ENCODE measurements at regions not wholly inside any gene's neighbourhood (a gene's known extent, or its start where the extent isn't known, plus 50 kb on each side); places are given as distances from the start of the nearest gene placed in this dataset.

GRCh38 chr13:107296804-107297203 lies 728.9 kb upstream of the ARGLU1 start:
- peak; percentile 18 for FAIRE-seq

DNA sequence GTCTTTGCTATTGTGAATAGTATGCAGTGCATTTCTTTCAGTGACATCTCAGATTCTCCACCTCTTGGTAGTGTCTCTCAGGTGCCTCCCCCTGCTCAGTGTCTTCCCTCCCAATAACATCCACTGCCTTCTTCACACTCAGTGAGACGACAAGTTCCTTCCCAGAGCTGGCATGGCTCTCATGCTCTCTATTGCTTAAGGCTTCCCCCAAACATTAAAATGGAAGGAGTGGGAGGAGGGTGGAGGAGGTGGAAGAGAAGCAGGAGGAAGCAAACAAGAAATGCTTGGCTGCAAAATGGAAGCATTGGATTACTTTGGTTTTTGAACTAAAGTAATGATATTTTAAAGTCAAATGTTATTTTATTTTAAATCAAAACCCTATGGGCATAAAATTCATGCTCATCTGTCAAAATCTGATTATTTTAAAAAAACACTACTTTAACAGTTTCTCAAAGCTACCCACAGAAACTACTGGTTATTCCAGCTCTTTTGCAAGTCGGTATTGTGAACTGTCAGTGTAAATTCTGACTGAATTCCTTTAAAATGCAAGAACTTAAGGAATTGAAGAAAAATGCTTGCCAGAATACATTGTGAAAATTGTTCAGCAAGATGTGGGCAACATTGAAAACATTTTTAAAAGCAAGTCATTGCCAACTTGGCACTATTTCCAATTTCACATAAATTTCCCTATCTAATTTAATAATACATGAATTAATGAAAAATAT lies 727.6 kb upstream of the ARGLU1 start:
- no peak for FAIRE-seq

DNA sequence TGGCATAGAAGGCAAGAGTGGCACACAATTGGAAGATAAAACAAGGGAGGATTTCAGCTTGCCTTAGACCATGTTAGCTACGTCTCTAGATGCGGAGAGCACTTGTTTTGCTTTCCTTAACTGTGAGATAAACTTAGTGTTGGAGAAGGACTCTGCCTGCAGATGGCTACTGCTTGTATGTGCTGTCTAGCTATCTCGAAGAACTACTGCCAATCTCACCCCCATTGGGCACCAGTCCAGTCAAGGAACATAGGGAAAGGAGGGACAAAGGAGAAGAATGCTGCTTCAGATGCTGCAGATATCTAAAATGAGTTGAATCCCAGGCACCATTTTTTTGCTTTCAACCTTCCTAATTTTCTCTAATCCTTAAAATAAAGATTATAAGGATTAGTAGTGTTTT lies 726.0 kb upstream of the ARGLU1 start:
- FAIRE-seq: no peak

GRCh38 chr13:107291875-107292274 lies 723.9 kb upstream of the ARGLU1 start:
- FAIRE-seq: no peak

- FAIRE-seq: no peak
These were observed 721.6 kb upstream of the ARGLU1 start for GRCh38 chr13:107289540-107289939.

DNA sequence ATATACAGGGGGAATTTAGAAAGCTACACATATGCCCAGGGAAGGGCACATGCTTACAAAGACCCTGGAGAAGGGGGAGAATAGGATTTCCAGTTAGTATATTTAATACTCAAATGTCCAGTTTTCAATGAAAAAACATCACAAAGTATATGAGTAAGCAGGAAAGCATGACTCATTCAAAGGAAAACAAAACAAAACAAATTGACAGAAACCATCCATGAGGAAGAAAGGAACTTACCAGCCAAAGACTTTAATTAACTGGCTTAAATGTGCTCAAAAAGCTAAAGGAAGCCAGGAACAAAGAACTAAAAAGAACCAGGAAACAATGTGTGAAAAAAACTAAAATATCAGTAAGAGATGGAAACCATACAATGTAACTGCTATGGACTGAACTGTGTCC lies 716.2 kb upstream of the ARGLU1 start:
- peak; percentile 86 for FAIRE-seq

DNA sequence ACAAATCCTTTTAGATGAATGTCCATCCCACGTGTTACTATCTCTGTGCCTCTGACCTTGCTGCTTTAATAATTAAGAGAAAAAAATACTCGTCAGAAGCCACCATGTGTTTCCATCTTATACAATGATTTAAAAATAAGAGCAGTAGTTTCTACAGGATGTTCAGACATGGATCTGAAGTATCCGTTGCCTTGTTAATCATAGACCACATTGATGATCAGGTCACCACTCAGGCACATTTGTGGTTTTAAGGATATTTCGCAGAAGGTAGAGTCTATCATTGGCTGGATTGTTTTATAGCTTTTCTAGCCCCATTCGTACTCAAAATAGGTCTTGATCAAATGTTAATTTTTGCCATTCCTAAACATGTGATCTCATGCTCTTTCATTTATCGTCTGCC lies 710.0 kb upstream of the ARGLU1 start:
- FAIRE-seq: no peak

- peak; percentile 77 for FAIRE-seq
These were observed 709.0 kb upstream of the ARGLU1 start for GRCh38 chr13:107276936-107277335.

DNA sequence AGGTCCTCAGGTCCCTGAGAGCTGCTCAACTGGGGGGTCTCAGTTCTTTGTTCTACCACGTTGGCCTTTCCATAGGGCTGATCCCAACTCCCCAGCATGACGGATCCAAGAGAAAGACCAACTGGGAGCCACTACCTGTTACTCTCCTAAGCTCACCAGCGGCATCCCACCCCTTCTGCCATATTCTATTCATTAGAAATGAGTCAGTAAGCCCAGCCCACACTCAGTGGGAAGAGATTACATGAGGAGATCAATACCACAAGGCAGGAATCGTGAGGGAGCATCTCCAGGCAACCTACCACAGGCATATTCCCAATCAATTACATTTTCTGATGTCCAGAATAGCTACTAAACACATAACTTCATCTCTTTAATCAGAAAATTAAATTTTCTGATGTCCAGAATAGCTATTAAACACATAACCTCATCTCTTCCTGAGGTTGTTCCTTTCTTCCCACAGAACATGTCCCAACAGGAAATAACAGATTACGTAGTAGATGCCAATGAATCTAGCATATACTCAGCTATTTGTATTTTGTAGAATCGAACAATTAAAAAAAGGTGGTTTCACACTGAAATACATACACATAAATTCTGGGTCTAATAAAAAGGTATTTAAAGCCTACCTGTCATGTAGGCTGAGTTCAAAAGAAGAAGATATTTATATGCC lies 708.1 kb upstream of the ARGLU1 start:
- FAIRE-seq: no peak

DNA sequence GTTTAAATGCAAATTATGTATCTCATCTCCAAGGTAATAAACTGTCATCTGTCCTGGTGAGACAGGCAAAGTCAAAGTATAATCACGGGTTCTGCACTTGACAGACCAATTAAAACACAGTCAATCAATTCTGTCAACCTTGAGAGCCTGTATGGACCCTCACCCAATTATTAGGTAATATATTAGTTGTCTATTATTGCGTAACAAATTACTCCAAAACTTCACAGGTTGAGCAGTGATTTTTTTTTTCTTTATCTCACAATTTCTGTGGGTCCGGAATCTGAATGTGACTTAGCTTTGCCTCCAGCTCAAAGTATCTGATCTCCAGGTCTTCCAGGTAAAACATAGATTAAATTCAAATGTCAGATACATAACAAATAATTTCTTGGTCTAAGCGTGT lies 707.4 kb upstream of the ARGLU1 start:
- no peak for FAIRE-seq

DNA sequence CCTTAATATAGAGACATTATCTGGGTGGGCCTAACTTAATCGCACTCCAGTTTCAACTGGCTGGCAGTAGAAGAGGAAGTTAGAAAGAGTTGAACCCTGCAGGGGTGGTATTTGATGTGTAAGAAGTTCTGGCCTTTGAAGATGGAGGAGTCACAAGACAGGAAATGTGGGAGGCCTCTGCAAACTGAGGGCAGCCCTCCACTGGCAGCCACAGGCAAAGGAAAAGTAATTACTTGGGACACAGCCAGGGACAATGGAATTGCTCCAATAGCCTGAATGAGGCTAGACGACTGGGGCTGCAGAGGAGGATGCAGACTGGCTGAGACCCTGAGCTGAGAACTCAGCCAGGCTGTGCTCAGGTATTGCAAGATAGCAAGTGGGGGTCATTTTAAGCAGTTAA lies 703.3 kb upstream of the ARGLU1 start:
- FAIRE-seq: no peak

DNA sequence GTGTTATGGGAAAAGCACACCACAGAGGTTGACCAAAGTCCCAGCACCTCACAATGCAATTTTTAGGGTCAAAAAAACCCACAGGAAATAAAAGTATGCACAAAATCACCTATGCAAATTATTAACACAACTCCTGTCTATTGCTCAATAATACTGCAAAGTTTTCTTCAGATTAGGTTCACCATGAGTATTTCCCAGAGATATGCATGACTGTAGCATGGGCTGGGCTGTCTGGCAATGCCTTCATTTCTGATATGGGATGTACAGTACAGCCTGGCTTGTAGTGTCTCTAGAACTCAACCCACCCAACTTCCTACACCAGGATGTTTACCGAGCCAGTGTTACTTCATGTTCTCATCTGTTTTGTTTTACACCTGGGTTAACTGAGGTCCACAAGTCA lies 698.7 kb upstream of the ARGLU1 start:
- FAIRE-seq: no peak

- no peak for FAIRE-seq
These were observed 690.8 kb upstream of the ARGLU1 start for GRCh38 chr13:107258599-107259187.

GRCh38 chr13:107254392-107254791 lies 686.5 kb upstream of the ARGLU1 start:
- FAIRE-seq: no peak

GRCh38 chr13:107252428-107252827 lies 684.5 kb upstream of the ARGLU1 start:
- FAIRE-seq: no peak

- no peak for FAIRE-seq
These were observed 684.1 kb upstream of the ARGLU1 start for GRCh38 chr13:107252021-107252420.

- no peak for FAIRE-seq
These were observed 683.4 kb upstream of the ARGLU1 start for GRCh38 chr13:107251341-107251740.

DNA sequence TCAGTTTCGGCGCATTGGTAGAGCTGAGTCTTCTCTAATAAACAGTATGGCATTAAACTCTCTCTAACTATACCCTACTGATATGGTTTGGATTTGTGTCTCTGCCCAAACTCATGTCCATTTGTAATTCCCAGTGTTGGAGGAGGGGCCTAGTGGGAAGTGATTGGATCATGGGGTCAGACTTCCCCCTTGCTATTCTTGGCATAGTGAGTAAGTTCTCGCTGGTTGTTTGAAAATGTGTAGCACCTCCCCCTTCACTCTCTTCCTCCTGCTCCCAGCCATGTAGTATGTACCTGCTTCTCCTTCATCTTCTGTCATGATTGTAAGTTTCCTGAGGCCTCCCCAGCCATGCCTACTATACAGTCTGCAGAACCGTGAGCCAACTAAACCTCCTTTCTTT lies 682.7 kb upstream of the ARGLU1 start:
- no peak for FAIRE-seq

DNA sequence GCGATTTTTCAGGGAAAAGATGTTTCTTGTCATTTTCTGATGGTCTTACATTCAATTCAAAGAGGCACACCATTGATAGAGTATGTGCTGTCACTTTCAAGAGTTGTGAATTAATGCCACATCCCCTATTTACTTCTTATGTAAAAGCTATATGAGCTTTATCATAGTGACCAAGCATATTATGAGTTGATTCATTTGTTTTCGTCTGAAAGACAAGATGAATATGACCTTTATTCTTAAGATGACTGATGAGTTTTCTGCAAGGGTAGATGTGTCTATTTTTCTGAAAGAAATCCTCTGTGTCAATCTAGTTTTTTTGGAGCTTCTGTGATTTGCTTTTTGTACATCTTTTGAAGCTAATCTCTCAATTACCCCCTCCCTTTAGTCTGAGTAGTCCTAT lies 676.3 kb upstream of the ARGLU1 start:
- no peak for FAIRE-seq

GRCh38 chr13:107242138-107242537 lies 674.2 kb upstream of the ARGLU1 start:
- FAIRE-seq: no peak

DNA sequence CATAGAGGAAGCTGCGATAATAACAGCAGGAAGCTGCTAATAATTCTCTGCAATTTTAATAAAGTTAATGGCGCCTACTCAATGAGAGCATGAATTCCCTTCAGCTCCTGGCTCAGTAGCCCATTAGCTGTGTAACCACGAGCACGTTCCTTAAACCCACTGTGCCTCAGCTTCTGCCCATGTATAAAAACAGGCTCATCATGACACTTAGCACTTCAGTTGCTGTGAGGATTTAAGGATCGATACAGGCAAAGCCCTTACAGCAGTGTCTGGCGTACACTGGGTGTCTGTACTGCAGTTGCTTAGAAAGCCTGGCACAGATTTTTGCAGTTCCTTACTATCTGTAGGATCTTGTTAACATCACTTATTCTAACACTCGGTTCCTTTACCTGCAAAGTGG lies 673.4 kb upstream of the ARGLU1 start:
- no peak for FAIRE-seq

DNA sequence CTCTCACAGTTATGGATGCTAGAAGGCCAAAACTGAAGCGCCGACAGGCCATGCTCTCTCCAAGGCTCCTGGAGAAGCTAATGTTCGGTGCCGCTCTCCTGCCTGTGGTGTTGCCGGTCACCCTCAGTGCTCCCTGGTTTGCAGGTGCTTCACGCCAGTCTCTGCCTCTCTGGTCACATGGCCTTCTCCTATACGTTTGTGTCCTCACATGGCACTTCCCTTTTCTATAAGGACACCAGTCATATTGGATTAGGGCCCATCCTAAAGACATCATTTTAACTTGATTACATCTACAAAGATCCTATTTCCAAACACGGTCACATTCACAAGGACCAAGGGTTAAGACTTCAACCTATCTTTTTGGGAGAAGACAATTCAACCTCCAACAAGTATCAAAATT lies 671.3 kb upstream of the ARGLU1 start:
- no peak for FAIRE-seq

- no peak for FAIRE-seq
These were observed 670.5 kb upstream of the ARGLU1 start for GRCh38 chr13:107238262-107238981.
